H1 (cell line): ENCODE measurements at regions not wholly inside any gene's neighbourhood (a gene's known extent, or its start where the extent isn't known, plus 50 kb on each side); places are given as distances from the start of the nearest gene placed in this dataset.
A peak's percentile ranks its signal among the peaks of the same experiment; 100 is the strongest.

ENCODE experiments used
- CTCF ChIA-PET: fragments of 300-600 bp; sonication (Branson Sonifier 250); formaldehyde crosslinking; loops from one replicate; lab custom pipeline; 2021; ENCODE audit not compliant: partially characterized antibody; lab: Charles Lee
- POLR2A ChIA-PET: fragments of 300-600 bp; sonication (Branson Sonifier 250); formaldehyde crosslinking; loops from one replicate; lab custom pipeline; 2021; ENCODE audit warnings: inconsistent platforms; ENCODE audit not compliant: partially characterized antibody; lab: Charles Lee
- DNase-seq, 2 experiments: peaks; one replicate each; pipeline versions ENCODE4 v3.0.0 to v3.0.0-alpha.2; 2010 to 2022; ENCODE audit warnings: low spot score in 2 of 2, low read depth in 1 of 2, mixed read lengths in 1 of 2
- FAIRE-seq: peaks from 2 replicates; lab custom pipeline; 2011; peaks lifted over from hg19 to GRCh38; lab: Jason Lieb, UNC
- H2AFZ ChIP-seq: 2 replicates; pipeline ENCODE4 v1.8.1; 2012; ENCODE audit warnings: low read length, inconsistent platforms
- H2AK5ac ChIP-seq: 2 replicates; pipeline ENCODE4 v1.6.1; 2013; ENCODE audit warnings: low read depth, low read length
- H2BK120ac ChIP-seq: replicated peaks from 2 replicates; pipeline ENCODE3; 2013; ENCODE audit warnings: low read depth, low read length, inconsistent platforms
- H2BK12ac ChIP-seq: 2 replicates; pipeline ENCODE4 v1.6.1; 2013; ENCODE audit warnings: low read depth, low read length
- H2BK15ac ChIP-seq: 2 replicates; pipeline ENCODE4 v1.6.1; 2013; ENCODE audit warnings: low read length
- H2BK20ac ChIP-seq: 2 replicates; pipeline ENCODE4 v1.6.1; 2013; ENCODE audit warnings: low read length
- H2BK5ac ChIP-seq: 2 replicates; pipeline ENCODE4 v1.6.1; 2013; ENCODE audit warnings: low read depth, low read length
- H3K14ac ChIP-seq: 2 replicates; pipeline ENCODE4 v1.6.1; 2013; ENCODE audit warnings: inconsistent platforms; ENCODE audit not compliant: insufficient read length
- H3K18ac ChIP-seq: 2 replicates; pipeline ENCODE4 v1.6.1; 2013; ENCODE audit warnings: low read length; ENCODE audit errors: extremely low read depth
- H3K23ac ChIP-seq: 2 replicates; pipeline ENCODE4 v1.6.1; 2013; ENCODE audit warnings: inconsistent platforms; ENCODE audit not compliant: insufficient read length
- H3K23me2 ChIP-seq: 2 replicates; pipeline ENCODE4 v1.6.1; 2013; ENCODE audit warnings: low read depth, low read length
- H3K27ac ChIP-seq: 2 replicates; pipeline ENCODE4 v1.6.1; 2011; ENCODE audit warnings: low read depth, low read length, inconsistent platforms
- H3K27me3 ChIP-seq, 4 experiments: replicated peaks in 1 of 4; 1 replicate in 1 of 4; 2 replicates in 3 of 4; pipeline versions ENCODE4 v1.6.1 to v1.8.1; 2011 to 2013; ENCODE audit warnings: low read length in 3 of 4, mild to moderate bottlenecking in 3 of 4, inconsistent platforms in 2 of 4, mixed read lengths in 2 of 4, moderate library complexity in 1 of 4; ENCODE audit not compliant: control insufficient read depth in 3 of 4, insufficient read depth in 3 of 4; ENCODE audit errors: extremely low read depth in 1 of 4
- H3K36me3 ChIP-seq, 4 experiments: 2 replicates each; pipeline versions ENCODE4 v1.6.1 to v1.8.1; 2011 to 2013; ENCODE audit warnings: mild to moderate bottlenecking in 4 of 4, low read length in 3 of 4, moderate library complexity in 2 of 4, control low read depth in 1 of 4, inconsistent platforms in 1 of 4; ENCODE audit not compliant: insufficient read depth in 4 of 4, control insufficient read depth in 2 of 4
- H3K4ac ChIP-seq: replicated peaks from 2 replicates; pipeline ENCODE3; 2013; ENCODE audit warnings: low read length, low read depth, mixed read lengths, inconsistent platforms; ENCODE audit not compliant: insufficient read length
- H3K4me1 ChIP-seq, 4 experiments: replicated peaks in 1 of 4; 1 replicate in 1 of 4; 2 replicates in 3 of 4; pipeline versions ENCODE4 v1.6.1 to v1.8.1; 2011 to 2013; ENCODE audit warnings: low read length in 3 of 4, inconsistent platforms in 2 of 4, mixed read lengths in 1 of 4; ENCODE audit not compliant: insufficient read depth in 4 of 4, control insufficient read depth in 3 of 4
- H3K4me2 ChIP-seq, 2 experiments: 2 replicates each; pipeline versions ENCODE4 v1.6.1 to v1.8.1; 2011 to 2013; ENCODE audit warnings: low read depth in 2 of 2, low read length in 2 of 2, control low read depth in 1 of 2, inconsistent platforms in 1 of 2, mild to moderate bottlenecking in 1 of 2; ENCODE audit not compliant: insufficient read depth in 1 of 2
- H3K4me3 ChIP-seq, 4 experiments: fragments of 200-600, 300-600 bp in 1 of 4; sonication (generic), shearing (Covaris generic), sonication (Bioruptor Twin) in 1 of 4; 2 replicates each; pipeline versions ENCODE4 v1.5.1 to v1.8.1; 2011 to 2016; ENCODE audit warnings: low read length in 4 of 4, low read depth in 3 of 4, control low read depth in 2 of 4, inconsistent platforms in 2 of 4, mild to moderate bottlenecking in 2 of 4, mixed read lengths in 1 of 4, moderate library complexity in 1 of 4; ENCODE audit not compliant: insufficient read depth in 2 of 4; ENCODE audit errors: extremely low read depth in 1 of 4
- H3K56ac ChIP-seq: replicated peaks from 2 replicates; pipeline ENCODE3; 2013; ENCODE audit warnings: low read depth, mild to moderate bottlenecking, mixed read lengths, low read length, inconsistent platforms; ENCODE audit not compliant: insufficient read length
- H3K79me1 ChIP-seq: 2 replicates; pipeline ENCODE4 v1.6.1; 2013; ENCODE audit warnings: low read depth, low read length, control low read depth
- H3K79me2 ChIP-seq, 2 experiments: 2 replicates each; pipeline versions ENCODE4 v1.6.1 to v1.8.1; 2012 to 2013; ENCODE audit warnings: low read length in 2 of 2, mild to moderate bottlenecking in 2 of 2, inconsistent platforms in 1 of 2; ENCODE audit not compliant: insufficient read depth in 2 of 2, control insufficient read depth in 1 of 2
- H3K9ac ChIP-seq, 4 experiments: replicated peaks in 1 of 4; 1 replicate in 1 of 4; 2 replicates in 3 of 4; pipeline versions ENCODE4 v1.6.1 to v1.8.1; 2011 to 2013; ENCODE audit warnings: low read depth in 3 of 4, low read length in 3 of 4, control low read depth in 2 of 4, mild to moderate bottlenecking in 2 of 4, moderate library complexity in 2 of 4, inconsistent platforms in 1 of 4; ENCODE audit errors: extremely low read depth in 1 of 4
- H3K9me3 ChIP-seq, 2 experiments: 2 replicates each; pipeline versions ENCODE4 v1.6.1 to v1.8.1; 2012 to 2013; ENCODE audit warnings: mild to moderate bottlenecking in 2 of 2, moderate library complexity in 2 of 2, control low read depth in 1 of 2, inconsistent platforms in 1 of 2, low read depth in 1 of 2, low read length in 1 of 2, mixed read lengths in 1 of 2; ENCODE audit not compliant: insufficient read depth in 2 of 2
- H4K20me1 ChIP-seq, 2 experiments: replicated peaks in 1 of 2; 2 replicates each; pipeline versions ENCODE3 to v1.8.1; 2011 to 2013; ENCODE audit warnings: inconsistent platforms in 2 of 2, low read length in 2 of 2, mild to moderate bottlenecking in 1 of 2; ENCODE audit not compliant: insufficient read depth in 2 of 2, control insufficient read depth in 1 of 2
- H4K5ac ChIP-seq: 2 replicates; pipeline ENCODE4 v1.6.1; 2013; ENCODE audit warnings: low read length, low read depth, mixed read lengths, inconsistent platforms; ENCODE audit not compliant: insufficient read length
- H4K8ac ChIP-seq: 2 replicates; pipeline ENCODE4 v1.8.0; 2013; ENCODE audit warnings: mild to moderate bottlenecking, moderate library complexity, low read length, inconsistent platforms; ENCODE audit not compliant: insufficient read depth; ENCODE audit errors: extremely low read depth
- H4K91ac ChIP-seq: replicated peaks from 2 replicates; pipeline ENCODE3; 2013; ENCODE audit warnings: low read length, mixed read lengths, inconsistent platforms; ENCODE audit not compliant: insufficient read length
- BACH1 ChIP-seq: IDR thresholded peaks from 2 replicates; pipeline ENCODE4 v1.6.1; 2012; ENCODE audit warnings: low read length, improper control_type of control experiment
- BCL11A ChIP-seq, 2 experiments: IDR thresholded peaks; one replicate each; pipeline ENCODE4 v1.6.1; 2011; ENCODE audit warnings: low read depth in 2 of 2, low read length in 2 of 2, mild to moderate bottlenecking in 2 of 2
- CBX8 ChIP-seq: fragments of 300-800, 300-1000 bp; sonication (generic); IDR thresholded peaks from 2 replicates; pipeline ENCODE4 v1.7.1; 2016; ENCODE audit warnings: low read depth, low read length, borderline replicate concordance
- CHD1 ChIP-seq: IDR thresholded peaks from 2 replicates; pipeline ENCODE4 v1.6.1; 2012; ENCODE audit warnings: low read depth, low read length, improper control_type of control experiment
- CHD2 ChIP-seq: IDR thresholded peaks from 2 replicates; pipeline ENCODE4 v1.6.1; 2012; ENCODE audit warnings: low read length, improper control_type of control experiment
- GTF2F1 ChIP-seq: IDR thresholded peaks from 2 replicates; pipeline ENCODE4 v1.6.1; 2012; ENCODE audit warnings: low read depth, low read length, improper control_type of control experiment, borderline replicate concordance
- KDM5A ChIP-seq: fragments of 200-600 bp; IDR thresholded peaks from 2 replicates; pipeline ENCODE4 v1.7.1; 2012; ENCODE audit warnings: mild to moderate bottlenecking, low read length, inconsistent platforms, mixed read lengths
- RFX5 ChIP-seq: IDR thresholded peaks from 2 replicates; pipeline ENCODE4 v1.6.1; 2011; ENCODE audit warnings: low read depth, low read length, improper control_type of control experiment, borderline replicate concordance
- RNF2 ChIP-seq: fragments of 200-900, 300-1000 bp; sonication (generic); IDR thresholded peaks from 2 replicates; pipeline ENCODE4 v1.7.1; 2016; ENCODE audit warnings: borderline replicate concordance, low read depth, mild to moderate bottlenecking, antibody characterized with exemption, low read length; ENCODE audit not compliant: poor library complexity, severe bottlenecking; ENCODE audit errors: missing control alignments
- SP1 ChIP-seq: IDR thresholded peaks from 2 replicates; pipeline ENCODE4 v1.6.1; 2011; ENCODE audit warnings: low read depth, low read length
- SUZ12 ChIP-seq: fragments of 200-600 bp; sonication (generic); IDR thresholded peaks from 2 replicates; pipeline ENCODE4 v1.6.1; 2012; ENCODE audit warnings: mild to moderate bottlenecking, inconsistent platforms, low read length, moderate library complexity, mixed read lengths
- WGBS, 2 experiments: shearing (Covaris generic) in 1 of 2; methylation state at CpG; one replicate each; pipeline versions ENCODE4 v1.1.6 to v1.1.7; 2013 to 2015; ENCODE audit warnings: low lambda C conversion rate in 2 of 2, mixed read lengths in 2 of 2, inconsistent platforms in 1 of 2, low coverage in 1 of 2, missing lambda C conversion rate in 1 of 2; ENCODE audit not compliant: insufficient replicate concordance in 2 of 2, insufficient coverage in 1 of 2, insufficient read length in 1 of 2; ENCODE audit errors: extremely low coverage in 1 of 2, missing lambda C conversion rate in 1 of 2; 5-methylcytosine and 5-hydroxymethylcytosine counted together

DNA sequence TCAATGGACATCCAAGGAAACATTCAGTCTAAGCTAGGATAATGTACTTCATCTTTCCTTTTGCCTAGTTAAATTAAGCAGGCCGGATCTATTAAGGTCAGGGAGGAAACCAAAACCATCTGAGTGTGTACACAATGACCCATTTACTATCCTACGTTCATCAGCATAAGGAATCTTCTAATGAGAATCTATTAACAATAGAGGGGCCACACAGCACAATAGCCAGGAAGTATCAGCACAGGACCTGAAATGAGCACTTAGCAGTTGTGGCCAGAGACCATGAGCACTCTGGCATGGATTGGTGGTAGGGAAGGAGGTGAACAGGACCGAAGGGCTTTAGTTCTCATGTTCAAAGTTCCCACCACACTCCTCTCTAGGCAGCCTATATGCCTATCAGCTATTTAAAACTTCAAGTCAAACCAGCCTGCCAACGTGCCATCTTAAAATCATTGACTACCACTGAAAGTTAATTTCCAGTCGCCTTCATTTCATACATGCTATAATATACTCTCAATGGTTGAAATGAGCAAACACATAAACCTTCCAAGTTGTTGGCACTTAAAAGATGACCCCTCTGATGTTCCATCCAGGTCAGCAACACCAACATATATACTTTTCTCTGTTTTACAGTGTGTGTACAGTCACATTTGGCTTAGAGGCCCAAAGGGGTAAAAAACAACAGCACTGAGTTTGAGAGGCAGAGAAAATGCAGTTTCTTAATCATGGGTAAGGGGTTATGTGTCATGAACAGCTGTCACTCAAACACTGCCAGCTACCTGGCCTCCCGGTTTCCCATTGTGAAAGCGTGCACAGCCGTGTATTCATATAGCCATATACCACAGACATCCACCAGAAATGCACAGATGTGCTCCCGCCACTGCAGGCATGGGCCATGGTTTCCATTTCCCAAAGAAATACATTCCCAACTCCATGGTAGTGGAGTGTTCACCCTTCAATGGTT, 184.3 kb downstream of the TBXT start:
- H2BK5ac ChIP-seq: no peak overlapping the region
- H3K36me3 ChIP-seq: no peaks in the 10 kb centered on the region
- no peak overlapping the region for H3K18ac ChIP-seq
- no peak overlapping the region for H2BK12ac ChIP-seq
- FAIRE-seq (no peak), DNase-seq (no peak)
- no peak overlapping the region for H4K91ac ChIP-seq
- no peak overlapping the region for H2AK5ac ChIP-seq
- H3K56ac ChIP-seq: no peak overlapping the region
- CTCF ChIA-PET: interaction anchor here (0.6 to 1.0 kb wide), 4 partner anchors 45 to 257 kb away, joined by 3 to 4 read pairs (median 3); no protein-coding TSS in a partner anchor
- peak overlapping the region; percentile 25 for H3K4ac ChIP-seq
- no peak overlapping the region for H3K27ac ChIP-seq
- peaks cover 14% of the 10 kb centered on the region for H3K23me2 ChIP-seq
- H3K23ac ChIP-seq: no peak overlapping the region
- no peak overlapping the region for H3K14ac ChIP-seq
- H3K79me2 ChIP-seq: no peaks in the 10 kb centered on the region
- no peak overlapping the region for H2BK20ac ChIP-seq
- no peak overlapping the region for H4K5ac ChIP-seq
- 93% methylated on average over 9 of the region's 9 CpGs; no CpG with 5 or more reads in 1 of the 2 experiments for WGBS, 2 experiments
- TF ChIP-seq CHD2 (no peak), KDM5A (no peak), SUZ12 (no peak), RFX5 (no peak), RNF2 (no peak), CHD1 (no peak), GTF2F1 (no peak), CBX8 (no peak), SP1 (no peak), BCL11A (IDR thresholded peaks at IDR 0.05; ENCODE audit: low read depth in 2 of 2, low read length in 2 of 2) (no peak), BACH1 (no peak)
- peaks cover 0 to 5% of the 10 kb centered on the region in 2 experiments for H4K20me1 ChIP-seq
- H2BK15ac ChIP-seq: no peak overlapping the region
- H4K8ac ChIP-seq: no peak overlapping the region
- peaks cover 32 to 46% (median 41%) of the 10 kb centered on the region in 4 experiments for H3K27me3 ChIP-seq
- POLR2A ChIA-PET: no interaction called here
- no peak overlapping the region for H3K4me2 ChIP-seq
- no peak overlapping the region for H3K9ac ChIP-seq
- no peak overlapping the region for H2BK120ac ChIP-seq
- H3K4me1 ChIP-seq: peaks cover 3 to 9% (median 6%) of the 10 kb centered on the region in 4 experiments; a peak in 6 of 7 replicates
- no peaks in the 10 kb centered on the region for H3K9me3 ChIP-seq
- H2AFZ ChIP-seq: no peak overlapping the region
- H3K4me3 ChIP-seq: no peak overlapping the region
- no peaks in the 10 kb centered on the region for H3K79me1 ChIP-seq
